Activated T-cell treated with anti-CD3 and anti-CD28 coated beads for 4 hours (primary cell): ENCODE measurements at regions not wholly inside any gene's neighbourhood (a gene's known extent, or its start where the extent isn't known, plus 50 kb on each side); places are given as distances from the start of the nearest gene placed in this dataset.

Experiments used
- DNase-seq: peaks from one replicate; pipeline ENCODE4 v3.0.0-alpha.2; 2020

DNA sequence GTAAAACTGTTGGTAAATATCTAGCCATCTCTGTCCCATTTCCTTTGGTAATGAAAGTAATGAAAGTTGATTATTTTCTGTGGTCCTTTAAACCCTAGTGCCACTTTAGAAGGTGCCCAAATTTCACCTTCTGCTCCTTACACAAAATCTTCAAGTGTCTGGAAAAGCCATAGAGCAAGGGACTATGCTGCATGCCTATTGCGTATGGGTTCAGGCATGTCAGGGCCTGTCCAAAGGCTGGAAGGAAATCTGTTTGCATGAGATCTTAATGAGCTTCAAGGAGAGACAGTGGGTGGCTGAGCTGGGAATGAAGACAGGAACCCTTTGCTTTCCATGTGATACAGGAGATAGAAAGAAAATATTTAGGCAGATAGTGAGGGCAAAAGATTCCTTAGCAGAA lies 66.6 kb upstream of the CCN6 start:
- DNase-seq, result no peak

DNA sequence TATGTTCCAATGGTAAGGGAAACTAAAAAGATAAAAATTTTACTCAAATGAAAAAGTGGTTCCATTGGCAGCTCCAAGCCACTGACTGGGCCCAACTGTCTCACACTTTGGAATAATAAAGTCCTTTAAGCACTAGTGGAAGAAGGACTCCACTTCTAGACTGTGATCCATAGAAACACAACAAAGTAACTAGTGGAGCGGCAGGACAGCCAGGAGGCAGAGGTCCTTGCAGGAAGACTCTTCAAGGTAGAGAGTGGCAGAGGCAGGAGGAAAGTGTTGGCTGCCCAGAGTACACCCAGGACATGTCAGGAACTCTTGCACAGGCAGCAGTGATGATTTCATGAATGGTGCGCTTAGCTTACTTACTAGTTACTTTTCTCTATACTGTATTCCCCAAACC lies 65.0 kb upstream of the CCN6 start:
- DNase-seq, result no peak

DNA sequence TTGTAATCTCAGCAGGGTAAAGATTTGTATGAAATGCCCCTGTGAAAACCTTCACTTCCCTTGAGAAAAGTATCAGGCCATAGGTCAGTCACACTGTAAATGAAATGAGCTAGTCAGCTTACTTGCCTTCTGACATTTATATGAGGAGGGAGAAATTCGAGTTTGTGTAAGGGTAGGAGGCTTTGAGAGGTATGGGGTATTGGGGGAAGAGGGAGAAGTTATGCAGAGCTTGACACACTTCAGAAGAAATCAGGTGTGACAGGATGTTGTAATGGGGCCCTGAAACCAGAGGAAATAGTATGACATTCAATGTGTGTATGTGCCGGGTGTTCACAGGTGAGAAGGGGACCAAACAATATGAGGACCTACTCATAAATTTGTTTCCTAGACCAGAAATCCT lies 64.2 kb upstream of the CCN6 start:
- peak; percentile 21 for DNase-seq

DNA sequence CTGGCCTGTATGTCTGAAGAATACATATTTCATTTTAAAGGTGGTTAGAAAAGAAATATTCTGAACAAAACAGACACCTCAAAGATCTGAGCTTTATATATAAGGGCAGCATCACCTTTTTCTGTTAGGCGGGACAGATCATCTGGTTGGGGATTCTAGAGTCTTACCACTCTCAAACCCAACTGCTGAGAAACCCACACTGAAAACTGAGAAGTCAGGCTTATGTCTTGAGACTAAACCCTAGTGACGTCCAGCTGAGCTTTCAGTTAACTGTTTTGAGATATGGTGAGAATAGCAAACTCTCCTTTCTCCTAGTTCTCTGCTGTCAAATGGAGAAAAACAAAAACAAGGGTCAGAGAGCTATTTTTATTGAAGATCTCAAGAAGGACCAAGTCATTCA lies 63.7 kb upstream of the CCN6 start:
- DNase-seq, result no peak

DNA sequence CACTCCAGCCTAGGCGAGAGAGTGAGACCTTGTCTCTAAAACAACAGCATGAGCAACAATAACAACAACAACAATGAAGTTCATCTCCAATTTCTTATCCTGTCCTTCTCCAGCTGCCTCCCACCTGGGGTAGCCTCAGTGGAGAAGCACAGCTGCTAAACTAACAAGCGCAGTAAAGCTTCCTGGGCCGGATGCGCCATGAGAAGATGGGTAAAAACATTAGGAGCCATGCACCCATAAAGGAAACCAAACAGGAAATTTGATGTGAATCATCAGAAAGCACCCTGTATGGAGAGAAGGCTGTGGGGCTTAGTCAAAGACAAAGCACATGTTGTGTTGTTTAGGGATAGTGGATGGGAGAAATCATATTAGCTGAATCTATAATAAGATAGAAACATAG lies 61.1 kb upstream of the CCN6 start:
- peak; percentile 24 for DNase-seq

DNA sequence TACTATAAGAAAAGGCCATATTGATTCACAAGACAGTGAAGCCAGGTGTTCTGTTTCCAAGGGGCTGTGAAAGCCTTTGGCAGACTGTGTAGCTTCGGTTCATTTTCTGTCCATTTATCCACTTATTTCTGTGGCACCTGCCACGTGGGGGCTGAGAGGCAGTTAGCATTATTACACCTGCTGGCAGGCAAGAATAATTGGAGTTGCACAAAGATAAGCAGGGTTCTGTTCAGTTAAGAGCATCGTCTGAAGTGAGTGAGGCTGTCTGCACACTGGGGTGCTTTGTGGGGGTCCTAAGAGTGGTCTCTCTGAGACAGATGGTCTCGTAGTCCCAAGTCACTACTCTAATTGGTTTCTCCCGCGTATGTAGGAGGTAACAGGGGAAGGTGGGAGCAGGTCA lies 60.6 kb upstream of the CCN6 start:
- DNase-seq, result no peak

DNA sequence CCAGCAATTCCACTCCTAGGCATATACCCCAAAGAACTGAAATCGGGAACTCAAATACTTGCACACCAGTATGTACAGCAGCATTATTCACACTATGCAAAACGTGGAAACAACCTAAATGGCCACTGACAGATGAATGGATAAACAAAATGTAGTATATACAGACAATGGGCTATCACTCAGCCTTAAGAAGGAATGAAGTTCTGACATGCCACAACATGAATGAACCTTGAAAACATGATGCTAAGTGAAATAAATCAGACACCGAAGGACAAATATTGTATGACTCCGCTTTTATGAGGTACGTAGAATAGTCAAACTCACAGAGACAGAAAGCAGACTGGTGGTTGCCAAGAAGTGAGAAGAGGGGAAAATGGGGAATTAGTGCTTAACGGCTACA lies 59.1 kb upstream of the CCN6 start:
- no peak for DNase-seq

DNA sequence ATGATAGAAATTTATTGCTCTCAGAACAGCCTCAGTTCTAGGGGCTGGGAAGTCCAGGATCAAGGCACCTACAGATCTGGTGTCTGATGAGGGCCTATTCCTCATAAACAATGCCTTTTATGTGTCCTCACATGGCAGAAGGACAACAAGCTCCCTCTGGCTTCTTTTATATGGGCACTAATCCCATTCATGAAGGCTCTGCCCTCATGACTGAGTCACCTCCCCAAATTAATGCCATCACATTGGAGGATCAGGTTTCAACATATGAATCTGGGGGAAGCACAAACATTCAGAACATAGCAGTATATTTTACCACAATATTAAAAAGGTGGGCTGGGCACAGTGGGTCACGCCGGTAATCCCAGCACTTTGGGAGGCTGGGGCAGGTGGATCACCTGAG lies 58.5 kb upstream of the CCN6 start:
- no peak for DNase-seq

DNA sequence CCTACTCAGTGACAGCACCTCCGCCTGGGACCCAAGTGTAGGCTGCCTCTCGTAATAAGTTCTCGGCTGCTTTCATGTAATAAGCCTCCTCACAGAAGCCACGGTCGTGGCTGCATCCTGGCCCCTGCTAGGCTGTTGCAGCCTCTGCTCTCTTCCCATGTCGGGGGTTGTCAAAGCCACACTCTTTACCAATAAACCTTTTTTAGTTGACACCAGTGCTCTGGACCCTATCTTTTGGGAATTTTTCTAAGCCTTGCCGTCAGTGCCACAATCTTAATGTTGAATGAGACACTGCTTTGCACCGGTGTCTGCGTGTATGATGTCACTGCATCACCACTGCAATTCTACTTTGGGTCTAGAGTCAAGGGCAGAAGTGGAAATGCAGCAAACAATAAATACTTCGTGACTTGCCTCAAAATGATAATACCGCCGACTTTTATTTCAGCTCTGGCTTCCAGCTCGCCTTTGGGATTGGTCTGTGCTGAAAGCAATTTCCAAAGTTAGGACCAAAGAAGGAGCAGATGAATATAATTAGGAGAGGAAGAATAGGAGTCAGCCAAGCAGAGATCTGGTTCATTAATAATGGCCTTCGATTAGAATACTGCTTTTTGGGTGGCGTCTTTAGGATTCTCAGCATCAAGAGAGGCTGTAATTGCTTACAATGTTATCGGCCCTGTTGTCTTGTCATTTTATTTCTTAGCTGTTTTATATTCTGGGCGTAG lies 57.6 kb upstream of the CCN6 start:
- DNase-seq, result no peak

DNA sequence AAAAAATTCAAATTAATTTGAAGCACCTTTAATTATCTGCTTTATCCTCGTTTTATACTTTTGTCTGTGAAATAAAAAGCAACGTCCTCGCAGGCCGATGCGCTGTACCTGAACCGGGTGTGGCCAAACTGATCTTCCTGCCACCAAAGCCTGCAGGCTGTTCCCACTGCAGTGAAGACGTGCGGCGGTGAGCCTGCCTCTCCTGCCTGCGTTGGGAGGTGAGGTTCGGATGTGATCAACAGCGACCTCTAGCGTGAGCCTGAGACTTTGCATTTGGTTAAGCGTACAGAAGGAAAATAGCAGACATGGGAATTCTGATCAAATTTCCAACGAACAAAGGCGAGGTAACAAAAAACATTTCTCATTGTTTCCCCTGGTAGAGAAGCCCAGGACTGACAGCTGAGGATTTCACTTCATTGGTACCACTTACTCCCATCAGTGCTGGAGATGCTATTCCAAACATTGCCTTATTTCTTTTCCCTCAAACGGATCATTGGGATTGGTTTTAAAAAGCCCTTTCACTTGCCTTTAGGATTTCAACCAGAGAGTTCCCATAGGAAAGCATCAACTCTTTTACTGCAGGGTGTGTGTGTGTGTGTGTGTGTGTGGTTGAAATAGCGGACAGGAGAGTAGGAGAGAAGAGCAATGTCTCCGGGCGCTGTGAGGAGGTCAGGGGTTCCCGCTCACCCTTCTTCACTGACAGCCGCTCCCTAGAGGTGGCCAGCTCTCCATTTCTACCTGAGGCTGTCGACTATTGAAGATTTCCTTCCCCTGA lies 56.6 kb upstream of the CCN6 start:
- peak; percentile 66 for DNase-seq

DNA sequence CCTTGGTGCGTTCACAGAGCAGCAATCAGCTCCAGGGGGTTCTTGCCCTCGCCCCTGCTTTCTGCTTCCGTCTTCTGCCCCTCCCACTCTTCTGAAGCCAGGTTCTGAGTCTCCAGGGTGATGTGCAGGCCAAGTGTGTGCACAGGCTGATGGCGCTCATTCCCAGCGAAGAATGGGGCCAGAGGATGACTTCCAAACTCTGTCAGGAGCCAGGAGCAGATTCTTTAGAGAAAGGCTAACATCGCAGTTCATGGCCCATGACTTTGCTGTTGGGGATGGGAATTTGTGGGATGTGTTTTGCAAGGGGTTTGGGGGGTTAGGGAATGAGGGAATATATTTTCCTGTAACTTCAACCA lies 56.1 kb upstream of the CCN6 start:
- no peak for DNase-seq

DNA sequence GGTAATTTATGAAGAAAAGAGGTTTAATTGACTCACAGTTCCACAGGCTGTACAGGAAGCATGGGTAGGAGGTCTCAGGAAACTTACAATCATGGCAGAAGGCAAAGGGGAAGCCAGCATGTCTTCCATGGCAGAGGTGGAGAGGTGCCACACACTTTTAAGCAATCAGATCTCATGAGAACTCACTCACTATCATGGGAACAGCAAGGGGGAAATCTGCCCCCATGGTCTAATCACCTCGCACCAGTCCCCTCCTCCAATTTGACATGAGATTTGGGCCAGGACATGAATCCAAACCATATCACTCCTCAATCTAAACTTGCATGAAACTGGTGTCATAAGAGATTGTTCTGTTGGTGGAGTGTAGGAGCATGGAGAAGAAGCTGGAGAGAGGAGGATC lies 51.6 kb upstream of the CCN6 start:
- no peak for DNase-seq
